ENCODE measurements at regions not wholly inside any gene's neighbourhood (a gene's known extent, or its start where the extent isn't known, plus 50 kb on each side); places are given as distances from the start of the nearest gene placed in this dataset.

GRCh38 chr5:133853646-133854365, 114.6 kb downstream of the C5orf15 start:
- DNase-seq: no peak

DNA sequence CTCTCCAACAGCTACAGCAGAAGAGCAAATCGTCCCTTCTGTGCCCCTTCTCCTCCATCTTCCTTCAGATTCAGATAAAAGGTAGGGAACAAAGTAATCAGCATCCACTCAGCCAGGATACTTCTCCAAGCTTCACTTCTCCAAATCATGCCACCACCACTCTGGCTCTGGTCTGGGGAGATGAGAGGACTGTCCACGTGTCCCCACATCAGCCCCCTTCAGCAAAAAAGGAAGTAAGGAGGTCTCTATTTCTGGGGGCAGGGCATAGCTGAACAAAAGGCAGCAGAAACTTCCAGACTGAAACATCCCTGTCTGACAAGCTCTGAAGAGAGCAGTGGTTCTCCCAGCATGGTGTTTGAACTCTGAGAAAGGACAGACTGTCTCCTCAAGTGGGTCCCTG, 116.9 kb downstream of the C5orf15 start:
- no peak for DNase-seq

- DNase-seq: no peak
Measured at GRCh38 chr5:133850811-133851210, 117.6 kb downstream of the C5orf15 start.

DNA sequence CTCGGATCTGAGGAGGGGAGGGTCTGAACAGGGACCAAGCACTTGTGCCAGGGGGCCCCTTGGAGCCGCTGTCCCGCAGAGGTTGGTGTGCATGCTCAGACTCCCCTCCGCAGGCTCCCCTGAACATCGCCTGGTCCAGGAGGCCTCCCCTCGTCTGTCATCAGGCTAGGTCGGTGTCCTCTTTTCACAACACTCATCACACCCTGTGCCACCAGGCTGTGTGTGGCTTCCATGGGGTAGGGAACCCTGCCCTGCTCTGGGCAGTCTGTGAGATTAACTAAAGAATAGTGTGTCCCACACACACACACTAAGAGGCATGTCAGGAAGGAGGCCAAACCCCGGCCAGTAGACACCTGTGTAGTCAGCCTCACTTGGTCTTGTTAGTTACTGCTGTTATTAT, 119.3 kb downstream of the C5orf15 start:
- DNase-seq: no peak

DNA sequence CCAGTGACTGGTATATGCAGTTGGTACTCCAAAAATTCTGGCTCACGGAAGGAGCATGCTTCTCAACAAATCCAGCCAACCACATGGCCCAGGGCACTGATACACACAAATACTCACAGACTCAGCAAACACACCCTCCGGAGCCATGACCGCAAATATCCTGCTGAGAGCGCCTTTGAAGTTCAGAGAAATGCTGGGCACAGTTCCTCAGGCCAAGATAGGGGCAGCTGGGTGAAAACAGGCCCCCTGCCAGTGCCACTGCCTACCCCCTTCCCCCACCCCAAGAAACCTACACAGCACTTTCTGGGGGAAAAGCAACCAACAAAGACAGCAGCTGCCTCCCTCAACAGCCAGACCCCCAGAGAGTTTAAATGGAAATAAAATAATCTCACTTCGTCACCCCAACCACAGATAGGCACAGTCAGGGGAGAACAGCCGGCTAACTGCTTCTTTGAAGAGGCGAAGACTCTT, 120.0 kb downstream of the C5orf15 start:
- DNase-seq: peak; percentile 46

DNA sequence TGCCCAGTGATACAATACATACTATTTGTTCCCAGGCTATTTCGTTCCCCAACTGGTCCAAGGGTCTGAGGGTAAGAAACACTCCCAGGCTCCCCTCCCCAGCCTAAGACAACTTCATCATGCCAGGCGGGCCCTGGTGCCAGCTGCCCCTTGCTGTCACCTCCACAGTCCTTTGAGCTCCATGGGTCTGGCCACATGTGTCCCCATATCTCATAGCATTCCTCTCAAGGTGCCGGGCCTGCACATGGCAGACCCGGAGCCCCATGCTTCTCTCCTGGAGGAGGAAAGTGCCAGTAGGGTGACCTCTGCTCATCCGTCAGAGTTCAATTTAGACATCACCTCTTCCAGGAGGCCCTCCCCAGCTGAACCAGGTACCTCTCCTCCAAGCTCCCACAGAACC, 120.5 kb downstream of the C5orf15 start:
- DNase-seq: no peak

DNA sequence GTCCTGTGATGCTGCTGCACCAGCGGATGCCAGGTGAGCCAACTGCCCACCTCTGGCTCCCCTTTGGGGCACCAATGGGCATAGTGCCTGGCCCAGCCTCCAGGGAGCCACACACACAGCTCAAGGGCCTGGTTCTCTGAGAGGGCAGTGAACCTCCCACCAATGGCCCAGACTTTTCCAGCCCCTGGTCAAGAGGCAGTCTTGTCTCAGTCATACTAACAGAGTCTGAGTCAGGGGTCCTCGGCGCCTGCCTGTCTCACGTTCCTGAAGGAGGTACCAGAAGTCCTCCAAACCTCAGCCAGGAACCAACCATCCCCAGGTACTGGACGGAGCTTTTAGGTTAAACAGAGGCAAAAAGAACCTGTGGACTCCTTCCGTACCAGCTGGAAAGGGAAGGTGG, 121.1 kb downstream of the C5orf15 start:
- no peak for DNase-seq

- DNase-seq: no peak
Measured at GRCh38 chr5:133846478-133847226, 121.8 kb downstream of the C5orf15 start.

DNA sequence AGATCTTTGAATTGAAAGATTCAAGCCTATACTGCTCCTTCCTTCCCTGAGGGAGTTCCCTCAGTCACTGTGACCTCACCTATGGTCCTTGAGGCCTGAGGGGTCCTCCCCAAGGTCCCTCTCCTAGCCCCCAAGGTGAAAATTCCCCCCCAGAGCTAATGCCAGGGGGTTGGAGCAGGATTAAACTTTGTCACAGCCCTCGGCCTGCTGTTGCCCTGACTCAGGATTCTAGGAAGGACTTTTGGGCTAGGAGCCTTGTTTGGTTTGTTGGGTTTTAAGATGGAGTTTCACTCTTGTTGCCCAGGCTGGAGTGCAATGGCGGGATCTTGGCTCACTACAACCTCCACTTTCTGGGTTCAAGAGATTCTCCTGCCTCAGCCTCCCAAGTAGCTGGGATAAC, 123.2 kb downstream of the C5orf15 start:
- DNase-seq: no peak

DNA sequence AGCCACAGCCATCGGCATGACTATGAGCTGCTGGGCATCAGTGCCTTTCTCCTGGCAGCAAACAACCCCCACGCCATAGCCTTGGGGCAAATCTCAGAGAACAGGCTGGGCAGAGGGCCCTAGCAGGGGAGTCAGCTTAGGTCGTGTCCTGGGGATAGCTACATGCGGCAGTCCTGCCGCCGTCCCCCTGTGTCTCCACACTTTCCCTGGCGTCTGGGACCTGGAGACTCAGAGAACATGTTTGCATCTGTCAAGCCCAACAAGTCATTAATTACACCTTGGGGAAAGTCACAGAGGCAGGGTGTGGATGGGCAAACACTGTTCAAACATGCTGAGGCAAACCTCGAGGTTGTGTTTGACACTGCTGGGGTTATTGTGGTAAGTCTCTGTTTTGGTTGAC, 123.6 kb downstream of the C5orf15 start:
- DNase-seq: no peak

DNA sequence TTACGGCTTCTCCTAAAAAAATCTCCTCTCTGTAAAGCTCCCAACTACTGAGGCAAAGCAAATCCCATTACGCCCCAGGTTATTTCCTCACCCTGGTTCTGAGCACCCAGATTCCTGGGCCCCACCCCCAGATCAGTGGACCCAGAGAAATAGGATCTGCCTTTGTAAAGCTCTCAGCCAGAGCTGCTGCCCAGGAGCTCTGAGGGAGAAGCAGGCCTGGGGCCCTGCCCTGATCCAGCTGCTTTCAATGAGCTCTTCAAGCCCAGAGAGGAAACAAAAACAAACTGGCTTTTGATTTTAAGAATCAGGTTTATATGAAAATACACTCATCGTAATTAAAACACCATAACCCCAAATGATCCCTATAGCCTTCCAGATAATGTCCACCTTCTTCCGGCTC, 124.5 kb downstream of the C5orf15 start:
- no peak for DNase-seq

GRCh38 chr5:133842846-133843611, 125.4 kb downstream of the C5orf15 start:
- DNase-seq: no peak

GRCh38 chr5:133841831-133842750, 126.3 kb downstream of the C5orf15 start:
- DNase-seq: no peak

GRCh38 chr5:133840168-133840567, 128.3 kb downstream of the C5orf15 start:
- DNase-seq: peak; percentile 94

- DNase-seq: peak; percentile 94
Measured at GRCh38 chr5:133839721-133840120, 128.7 kb downstream of the C5orf15 start.

DNA sequence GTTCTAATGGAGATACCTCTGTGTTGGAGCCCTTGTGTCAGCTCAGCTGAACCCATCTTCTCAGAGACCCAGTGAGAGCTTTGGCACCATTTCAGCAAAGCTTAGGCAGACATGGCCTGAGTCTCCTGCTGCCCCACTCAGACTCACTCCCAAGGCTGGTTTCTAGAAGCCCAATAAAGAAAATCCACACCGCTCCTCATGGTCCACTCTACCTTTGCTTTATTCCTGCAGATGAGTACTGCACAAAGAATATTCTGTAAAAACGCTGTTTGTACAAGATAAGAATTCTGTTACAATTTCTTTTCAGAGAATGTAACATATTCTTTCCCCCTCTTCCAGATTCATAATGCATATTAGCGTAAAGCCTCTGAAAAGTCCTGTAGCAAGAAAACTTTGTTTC, 129.3 kb downstream of the C5orf15 start:
- DNase-seq: peak; percentile 32

DNA sequence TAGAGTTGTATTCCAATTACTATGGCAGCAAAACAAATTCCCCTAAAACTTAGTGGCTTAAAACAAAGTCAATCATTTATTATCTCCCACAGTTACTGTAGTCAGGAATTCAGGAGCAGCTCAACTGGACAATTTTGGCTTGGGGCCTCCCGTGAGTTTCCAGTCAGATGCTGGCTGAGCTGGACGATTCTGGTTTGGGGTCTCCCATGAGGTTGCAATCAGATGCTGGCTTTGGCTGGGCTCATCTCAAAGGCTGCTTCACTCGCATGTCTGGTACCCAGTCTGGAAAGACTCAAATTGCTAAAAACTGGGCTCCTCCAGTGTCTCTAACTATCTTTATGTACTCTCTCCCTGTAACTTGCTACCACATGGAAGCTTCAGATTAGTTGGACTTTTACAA, 130.1 kb downstream of the C5orf15 start:
- no peak for DNase-seq

DNA sequence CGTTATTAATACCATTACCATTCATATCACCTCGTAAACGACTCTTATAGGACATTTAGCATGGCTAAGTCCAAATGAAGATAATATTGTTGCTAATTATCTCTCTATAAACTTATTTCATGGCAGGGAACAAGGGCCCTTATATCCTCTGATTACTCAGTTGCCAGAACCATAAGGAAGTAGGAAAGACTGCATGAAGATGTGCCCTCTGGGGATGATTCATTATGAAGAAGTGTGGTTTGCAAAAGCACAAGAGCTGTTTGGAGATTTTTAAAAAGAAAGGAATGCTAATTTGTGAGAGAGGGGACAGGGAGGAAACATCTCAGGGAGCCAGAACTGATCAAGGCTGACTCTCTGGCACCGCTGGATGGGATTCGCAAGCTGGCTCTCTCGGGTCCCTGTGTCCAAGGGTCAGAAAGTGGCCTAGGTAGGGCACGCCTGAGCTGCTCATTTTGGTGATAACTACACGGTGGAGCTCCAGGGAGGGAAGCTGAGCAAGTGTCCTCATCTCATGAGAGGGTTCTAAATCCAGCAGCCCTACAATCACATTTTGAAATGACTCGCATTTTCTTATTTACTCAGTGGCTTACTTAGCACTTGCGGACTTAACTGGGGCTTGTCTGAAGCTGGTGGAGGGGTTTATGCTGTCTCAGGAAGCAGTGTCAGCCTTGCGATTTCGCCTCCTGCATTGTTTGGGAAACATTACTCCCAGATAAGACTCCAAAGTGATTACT, 136.8 kb downstream of the C5orf15 start:
- DNase-seq: no peak

DNA sequence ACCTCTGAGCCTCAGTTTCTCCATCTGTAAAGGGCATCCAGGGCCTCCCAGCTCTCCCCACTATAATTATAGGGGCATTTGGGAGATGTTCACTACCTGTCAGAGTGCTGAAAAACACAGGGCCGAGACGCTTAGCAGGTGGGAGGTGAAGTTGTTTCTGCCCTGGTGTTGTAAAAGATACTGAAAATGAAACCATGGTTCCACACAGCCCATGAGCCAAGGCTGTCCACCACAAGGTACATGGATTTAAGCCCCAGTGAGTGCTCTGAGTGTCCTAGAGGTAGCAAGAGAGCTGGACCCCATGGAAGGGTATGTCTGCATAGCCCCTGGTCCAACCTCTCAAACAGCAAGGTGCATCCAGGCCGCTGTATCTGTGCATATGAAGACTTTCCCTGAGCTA, 137.5 kb downstream of the C5orf15 start:
- no peak for DNase-seq

- no peak for DNase-seq
Measured at GRCh38 chr5:133830281-133830680, 138.1 kb downstream of the C5orf15 start.

GRCh38 chr5:133829786-133830185, 138.6 kb downstream of the C5orf15 start:
- DNase-seq: no peak

DNA sequence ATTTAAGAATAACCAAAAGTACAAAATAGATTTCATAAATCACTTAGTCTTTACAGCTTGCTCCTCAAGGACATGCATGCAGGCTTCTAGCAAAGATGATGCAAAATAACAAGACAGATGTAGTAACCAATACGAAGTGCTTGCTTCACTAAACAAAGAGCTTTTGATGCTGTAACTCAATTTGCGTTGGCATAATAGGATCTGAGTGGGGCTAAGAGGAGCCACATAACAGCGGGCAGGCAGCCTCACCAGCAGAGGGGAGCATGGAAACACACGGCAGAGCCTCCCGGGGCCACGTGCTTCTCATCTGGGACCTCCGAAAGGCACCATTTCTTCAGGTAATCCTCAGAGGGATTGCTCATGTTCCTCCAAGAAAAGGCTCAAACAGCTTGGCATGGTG, 139.7 kb downstream of the C5orf15 start:
- peak; percentile 15 for DNase-seq
